GM10248 (cell line): ENCODE measurements at regions not wholly inside any gene's neighbourhood (a gene's known extent, or its start where the extent isn't known, plus 50 kb on each side); places are given as distances from the start of the nearest gene placed in this dataset.

Experiments used
- CTCF ChIA-PET: fragments of 300-600 bp; sonication (Branson Sonifier 250); formaldehyde crosslinking; extraction: SDS; loops from one replicate; lab custom pipeline; 2021; ENCODE audit warnings: antibody characterized with exemption; lab: Yijun Ruan, JAX
- POLR2A ChIA-PET: fragments of 350-650 bp; sonication (Branson Sonifier 250); formaldehyde crosslinking; extraction: SDS; loops from one replicate; lab custom pipeline; 2020; ENCODE audit warnings: antibody characterized with exemption; lab: Yijun Ruan, JAX
- DNase-seq: peaks from one replicate; pipeline ENCODE4 v3.0.0; 2012; ENCODE audit errors: extremely low spot score
- CTCF ChIP-seq: IDR thresholded peaks from 2 replicates; pipeline ENCODE4 v1.5.1; 2012; ENCODE audit warnings: mild to moderate bottlenecking, low read depth; ENCODE audit errors: extremely low read depth, missing control alignments, control extremely low read depth

- ChIA-PET CTCF (no interaction called here), POLR2A (no interaction called here)
- no peak for DNase-seq
- TF ChIP-seq CTCF = no peak
These were observed 428.9 kb downstream of the KCTD8 start for GRCh38 chr4:44019721-44020120.

- POLR2A ChIA-PET = no interaction called here
- CTCF ChIA-PET = no interaction called here
- no peak for DNase-seq
- TF ChIP-seq CTCF = no peak
These were observed 423.1 kb downstream of the KCTD8 start for GRCh38 chr4:44025376-44026020.

GRCh38 chr4:44038811-44039210 lies 409.8 kb downstream of the KCTD8 start:
- POLR2A ChIA-PET = no interaction called here
- DNase-seq = no peak
- CTCF ChIA-PET = no interaction called here
- no peak for TF ChIP-seq CTCF

- POLR2A ChIA-PET = no interaction called here
- TF ChIP-seq CTCF = no peak
- DNase-seq = no peak
- CTCF ChIA-PET = interaction anchor here (1.3 kb wide), 1 partner anchor 44 kb away, joined by 3 read pairs; no protein-coding TSS in a partner anchor
These were observed 402.1 kb downstream of the KCTD8 start for GRCh38 chr4:44046491-44046890.

GRCh38 chr4:44056721-44057151 lies 391.9 kb downstream of the KCTD8 start:
- TF ChIP-seq CTCF = no peak
- POLR2A ChIA-PET = no interaction called here
- CTCF ChIA-PET = interaction anchor here (0.8 to 1.4 kb wide), 3 partner anchors 9 to 120 kb away, joined by 3 to 4 read pairs (median 3); no protein-coding TSS in a partner anchor
- DNase-seq = no peak

- ChIA-PET CTCF (interaction anchor here (1.0 to 1.6 kb wide), 4 partner anchors 11 to 37 kb away, joined by 3 to 4 read pairs (median 4); no protein-coding TSS in a partner anchor), POLR2A (no interaction called here)
- TF ChIP-seq CTCF = no peak
- no peak for DNase-seq
These were observed 377.8 kb downstream of the KCTD8 start for GRCh38 chr4:44070843-44071242.
